Hepatocyte (in vitro differentiated cells): ENCODE measurements at regions not wholly inside any gene's neighbourhood (a gene's known extent, or its start where the extent isn't known, plus 50 kb on each side); places are given as distances from the start of the nearest gene placed in this dataset.

Experiments used
- DNase-seq: peaks from one replicate; pipeline ENCODE4 v3.0.0-alpha.2; 2016; ENCODE audit warnings: low spot score
- H2AFZ ChIP-seq: fragments of 200-600 bp; sonication (generic); 2 replicates; pipeline ENCODE4 v1.6.0; 2016; ENCODE audit warnings: antibody characterized with exemption, mild to moderate bottlenecking
- H3K27ac ChIP-seq: fragments of 200-600 bp; sonication (generic); 2 replicates; pipeline ENCODE4 v1.5.1; 2016; ENCODE audit warnings: mild to moderate bottlenecking
- H3K27me3 ChIP-seq: fragments of 200-600 bp; sonication (generic); 2 replicates; pipeline ENCODE4 v1.6.1; 2016
- H3K36me3 ChIP-seq: fragments of 200-600 bp; sonication (generic); replicated peaks from 2 replicates; pipeline ENCODE4 v1.5.1; 2016; ENCODE audit warnings: low read depth; ENCODE audit not compliant: insufficient read depth
- H3K4me1 ChIP-seq: fragments of 200-600 bp; sonication (generic); 2 replicates; pipeline ENCODE4 v1.5.1; 2016; ENCODE audit warnings: mild to moderate bottlenecking, moderate library complexity; ENCODE audit not compliant: insufficient read depth
- H3K4me2 ChIP-seq: fragments of 200-600 bp; sonication (generic); 2 replicates; pipeline ENCODE4 v1.6.0; 2016
- H3K4me3 ChIP-seq: fragments of 200-600 bp; sonication (generic); 2 replicates; pipeline ENCODE4 v1.5.1; 2016; ENCODE audit warnings: mild to moderate bottlenecking
- H3K79me2 ChIP-seq: fragments of 200-600 bp; sonication (generic); 2 replicates; pipeline ENCODE4 v1.6.0; 2017; ENCODE audit warnings: mild to moderate bottlenecking
- H3K9me2 ChIP-seq: fragments of 200-600 bp; sonication (generic); replicated peaks from 2 replicates; pipeline ENCODE4 v1.6.0; 2017; ENCODE audit warnings: mild to moderate bottlenecking; ENCODE audit not compliant: insufficient read depth
- H3K9me3 ChIP-seq: fragments of 200-600 bp; sonication (generic); 2 replicates; pipeline ENCODE4 v1.5.1; 2016; ENCODE audit warnings: low read depth, mild to moderate bottlenecking
- H4K20me1 ChIP-seq: fragments of 200-600 bp; sonication (generic); 2 replicates; pipeline ENCODE4 v1.6.0; 2016; ENCODE audit warnings: mild to moderate bottlenecking; ENCODE audit not compliant: insufficient read depth, poor library complexity, severe bottlenecking
- CTCF ChIP-seq: fragments of 200-600 bp; sonication (generic); IDR thresholded peaks from 2 replicates; pipeline ENCODE4 v1.5.1; 2016; ENCODE audit warnings: antibody characterized with exemption, mild to moderate bottlenecking; ENCODE audit not compliant: poor library complexity
- EZH2 ChIP-seq: fragments of 200-600 bp; sonication (generic); IDR thresholded peaks from 2 replicates; pipeline ENCODE4 v1.6.1; 2016; ENCODE audit warnings: antibody characterized with exemption, mild to moderate bottlenecking, borderline replicate concordance
- EZH2phosphoT487 ChIP-seq: fragments of 200-600 bp; sonication (generic); IDR thresholded peaks from one replicate; pipeline ENCODE4 v1.6.1; 2018; ENCODE audit warnings: antibody characterized with exemption, mild to moderate bottlenecking, low read depth, moderate library complexity; ENCODE audit not compliant: unreplicated experiment, severe bottlenecking
- WGBS: methylation state at CpG from one replicate; pipeline ENCODE4 v1.1.6; 2016; ENCODE audit warnings: low lambda C conversion rate; ENCODE audit errors: missing lambda C conversion rate; 5-methylcytosine and 5-hydroxymethylcytosine counted together

- TF ChIP-seq EZH2 (no peak), EZH2phosphoT487 (no peak), CTCF (no peak)
- Histone ChIP-seq H3K4me1 (no peaks in the 10 kb centered on the region), H3K27ac (no peak overlapping the region), H3K4me3 (no peak overlapping the region), H3K79me2 (no peaks in the 10 kb centered on the region), H3K9me3 (no peaks in the 10 kb centered on the region), H3K4me2 (no peak overlapping the region), H3K9me2 (no peaks in the 10 kb centered on the region), H2AFZ (no peak overlapping the region), H3K27me3 (no peaks in the 10 kb centered on the region), H3K36me3 (no peaks in the 10 kb centered on the region), H4K20me1 (no peaks in the 10 kb centered on the region)
- WGBS, result 56% methylated on average over 1 of the region's 1 CpG
- DNase-seq, result no peak
Observed at GRCh38 chr11:21771097-21771496, 421.8 kb upstream of the ANO5 start.

DNA sequence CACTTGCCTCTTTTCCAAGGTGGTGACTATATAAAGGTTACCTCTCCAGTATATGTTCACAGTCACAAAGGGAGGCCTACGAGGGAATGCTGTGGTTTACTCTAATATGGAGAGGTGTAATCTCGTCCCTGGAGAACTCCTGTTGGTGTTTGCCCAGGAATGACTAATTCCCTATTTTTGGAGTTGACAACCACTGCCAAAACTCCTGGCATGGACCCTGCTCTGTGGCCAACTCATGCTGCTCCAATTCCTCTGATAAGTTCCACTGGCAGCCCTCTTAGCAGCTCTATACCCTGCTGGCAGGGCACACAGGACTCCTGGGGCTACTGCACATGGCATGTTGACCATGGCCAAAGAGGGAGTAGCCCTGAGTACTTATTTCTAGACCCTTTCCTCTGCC lies 418.7 kb upstream of the ANO5 start:
- no peaks in the 10 kb centered on the region for H3K27me3 ChIP-seq
- WGBS, result 57% methylated on average over 2 of the region's 2 CpGs
- no peaks in the 10 kb centered on the region for H3K9me2 ChIP-seq
- H3K4me2 ChIP-seq, result no peak overlapping the region
- no peaks in the 10 kb centered on the region for H4K20me1 ChIP-seq
- H3K9me3 ChIP-seq, result no peaks in the 10 kb centered on the region
- H3K4me3 ChIP-seq, result no peak overlapping the region
- no peak for DNase-seq
- TF ChIP-seq CTCF, result no peak
- no peak for TF ChIP-seq EZH2phosphoT487
- no peak for TF ChIP-seq EZH2
- H3K4me1 ChIP-seq, result no peaks in the 10 kb centered on the region
- H2AFZ ChIP-seq, result no peak overlapping the region
- no peak overlapping the region for H3K27ac ChIP-seq
- H3K79me2 ChIP-seq, result no peaks in the 10 kb centered on the region
- no peaks in the 10 kb centered on the region for H3K36me3 ChIP-seq

DNA sequence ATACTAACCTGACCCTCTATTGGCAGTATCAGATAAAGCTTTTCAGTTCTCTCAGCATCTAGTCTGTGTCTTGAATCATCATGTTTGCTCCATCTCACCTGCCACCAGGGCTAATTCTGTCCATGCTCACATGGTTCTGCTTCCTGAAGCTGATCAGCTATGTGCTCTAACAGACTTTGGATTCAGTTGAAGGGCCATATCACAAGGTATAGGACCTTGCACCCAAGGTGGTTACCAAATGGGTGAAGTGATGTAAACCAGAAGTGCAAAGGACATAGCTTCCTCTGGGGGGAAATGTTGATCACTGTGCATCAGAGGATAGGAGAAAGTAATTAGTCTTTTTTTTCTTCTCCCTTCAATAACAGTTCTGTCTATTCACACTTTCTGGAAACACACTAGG lies 417.0 kb upstream of the ANO5 start:
- Histone ChIP-seq H3K79me2 (no peaks in the 10 kb centered on the region), H2AFZ (no peak overlapping the region), H3K9me2 (no peaks in the 10 kb centered on the region), H4K20me1 (no peaks in the 10 kb centered on the region), H3K4me1 (no peaks in the 10 kb centered on the region), H3K27ac (no peak overlapping the region), H3K9me3 (no peaks in the 10 kb centered on the region), H3K27me3 (no peaks in the 10 kb centered on the region), H3K4me2 (no peak overlapping the region), H3K36me3 (no peaks in the 10 kb centered on the region), H3K4me3 (no peak overlapping the region)
- DNase-seq, result no peak
- TF ChIP-seq CTCF, result no peak
- TF ChIP-seq EZH2phosphoT487, result no peak
- no peak for TF ChIP-seq EZH2

GRCh38 chr11:21783954-21784353 lies 408.9 kb upstream of the ANO5 start:
- no peaks in the 10 kb centered on the region for H3K9me2 ChIP-seq
- no peak overlapping the region for H3K4me3 ChIP-seq
- H3K4me2 ChIP-seq, result no peak overlapping the region
- H3K27me3 ChIP-seq, result no peaks in the 10 kb centered on the region
- no peak overlapping the region for H2AFZ ChIP-seq
- TF ChIP-seq CTCF, result no peak
- TF ChIP-seq EZH2phosphoT487, result no peak
- no peak for TF ChIP-seq EZH2
- WGBS, result 63% methylated on average over 4 of the region's 4 CpGs
- H3K36me3 ChIP-seq, result no peaks in the 10 kb centered on the region
- H3K27ac ChIP-seq, result no peak overlapping the region
- H3K4me1 ChIP-seq, result no peaks in the 10 kb centered on the region
- no peaks in the 10 kb centered on the region for H3K79me2 ChIP-seq
- H3K9me3 ChIP-seq, result no peaks in the 10 kb centered on the region
- no peak for DNase-seq
- no peaks in the 10 kb centered on the region for H4K20me1 ChIP-seq
